Astrocyte (in vitro differentiated cells and primary cell): ENCODE measurements at regions not wholly inside any gene's neighbourhood (a gene's known extent, or its start where the extent isn't known, plus 50 kb on each side); places are given as distances from the start of the nearest gene placed in this dataset.
"Not testable (repeated sequence)": the region's sequence is repeated elsewhere in the genome, so short reads cannot be mapped to it uniquely, and the experiment has no call there.

ENCODE experiments used
- DNase-seq: peaks from one replicate; pipeline ENCODE4 v3.0.0-alpha.2; 2010; ENCODE audit warnings: low read depth
- FAIRE-seq: peaks from 2 replicates; lab custom pipeline; 2011; peaks lifted over from hg19 to GRCh38; lab: Jason Lieb, UNC
- H2AFZ ChIP-seq: 2 replicates; pipeline ENCODE4 v1.6.0; 2012; ENCODE audit warnings: low read depth, low read length, inconsistent platforms
- H3K27ac ChIP-seq: 2 replicates; pipeline ENCODE4 v1.5.1; 2011; ENCODE audit warnings: low read depth, low read length, inconsistent platforms
- H3K27me3 ChIP-seq: 2 replicates; pipeline ENCODE4 v1.6.0; 2011; ENCODE audit warnings: low read length, inconsistent platforms; ENCODE audit not compliant: insufficient read depth
- H3K36me3 ChIP-seq: 2 replicates; pipeline ENCODE4 v1.5.1; 2011; ENCODE audit warnings: low read length, inconsistent platforms; ENCODE audit not compliant: insufficient read depth
- H3K4me1 ChIP-seq: 2 replicates; pipeline ENCODE4 v1.5.1; 2011; ENCODE audit warnings: low read length, inconsistent platforms; ENCODE audit not compliant: insufficient read depth
- H3K4me2 ChIP-seq: 2 replicates; pipeline ENCODE4 v1.6.0; 2012; ENCODE audit warnings: low read length, inconsistent platforms
- H3K4me3 ChIP-seq: 2 replicates; pipeline ENCODE4 v1.5.1; 2011; ENCODE audit warnings: low read depth, mild to moderate bottlenecking, low read length, inconsistent platforms; ENCODE audit not compliant: insufficient read depth
- H3K79me2 ChIP-seq: 2 replicates; pipeline ENCODE4 v1.6.0; 2012; ENCODE audit warnings: mild to moderate bottlenecking, low read length, inconsistent platforms; ENCODE audit not compliant: insufficient read depth
- H3K9ac ChIP-seq: 2 replicates; pipeline ENCODE4 v1.6.0; 2012; ENCODE audit warnings: mild to moderate bottlenecking, low read length, inconsistent platforms
- H3K9me3 ChIP-seq: 2 replicates; pipeline ENCODE4 v1.5.1; 2012; ENCODE audit warnings: low read depth, mild to moderate bottlenecking, low read length, inconsistent platforms; ENCODE audit not compliant: insufficient read depth
- H4K20me1 ChIP-seq: 2 replicates; pipeline ENCODE4 v1.6.0; 2012; ENCODE audit warnings: low read length, inconsistent platforms; ENCODE audit not compliant: insufficient read depth
- H3K27ac Mint-ChIP-seq: one replicate; pipeline ENCODE4 v1.8.0; 2021; ENCODE audit warnings: mild to moderate bottlenecking, mixed read lengths; ENCODE audit not compliant: unreplicated experiment
- H3K27me3 Mint-ChIP-seq: one replicate; pipeline ENCODE4 v1.8.0; 2021; ENCODE audit warnings: low read depth, mixed read lengths; ENCODE audit not compliant: unreplicated experiment
- H3K36me3 Mint-ChIP-seq: one replicate; pipeline ENCODE4 v1.8.0; 2021; ENCODE audit warnings: low read depth, mixed read lengths; ENCODE audit not compliant: unreplicated experiment
- H3K4me1 Mint-ChIP-seq: one replicate; pipeline ENCODE4 v1.8.0; 2021; ENCODE audit warnings: low read depth, mixed read lengths; ENCODE audit not compliant: unreplicated experiment
- H3K4me3 Mint-ChIP-seq: one replicate; pipeline ENCODE4 v1.8.0; 2021; ENCODE audit warnings: mild to moderate bottlenecking, moderate library complexity, mixed read lengths; ENCODE audit not compliant: unreplicated experiment
- H3K9me3 Mint-ChIP-seq: one replicate; pipeline ENCODE4 v1.8.0; 2021; ENCODE audit warnings: mild to moderate bottlenecking, mixed read lengths; ENCODE audit not compliant: unreplicated experiment
- CTCF ChIP-seq: IDR thresholded peaks from 2 replicates; pipeline ENCODE4 v1.5.1; 2011; ENCODE audit warnings: low read depth, mild to moderate bottlenecking, inconsistent platforms, low read length, moderate library complexity; ENCODE audit not compliant: insufficient read depth
- EZH2 ChIP-seq: IDR thresholded peaks from 2 replicates; pipeline ENCODE4 v1.6.1; 2012; ENCODE audit warnings: mild to moderate bottlenecking, low read length, inconsistent platforms; ENCODE audit not compliant: insufficient read depth

- Histone ChIP-seq H3K9me3 (no peaks in the 10 kb centered on the region), H3K9ac (no peak overlapping the region), H3K27me3 (no peaks in the 10 kb centered on the region), H3K4me1 (no peaks in the 10 kb centered on the region), H3K36me3 (no peaks in the 10 kb centered on the region), H3K4me3 (no peak overlapping the region), H4K20me1 (no peaks in the 10 kb centered on the region), H3K4me2 (no peak overlapping the region), H2AFZ (no peak overlapping the region), H3K79me2 (no peaks in the 10 kb centered on the region), H3K27ac (no peak overlapping the region)
- H3K4me3 Mint-ChIP-seq, result no peak overlapping the region
- FAIRE-seq (no peak), DNase-seq (no peak)
- no peak for TF ChIP-seq CTCF
- TF ChIP-seq EZH2, result no peak
- H3K9me3 Mint-ChIP-seq, result peaks cover under 1% of the 10 kb centered on the region
- no peak overlapping the region for H3K27ac Mint-ChIP-seq
- H3K27me3 Mint-ChIP-seq, result no peaks in the 10 kb centered on the region
- peaks cover 7% of the 10 kb centered on the region for H3K4me1 Mint-ChIP-seq
- no peaks in the 10 kb centered on the region for H3K36me3 Mint-ChIP-seq
Measured at GRCh38 chr6:84596488-84596887, 167.9 kb downstream of the TBX18 start.

GRCh38 chr6:84588697-84589080 lies 175.7 kb downstream of the TBX18 start:
- no peaks in the 10 kb centered on the region for H3K27me3 ChIP-seq
- H3K4me3 ChIP-seq, result no peak overlapping the region
- no peaks in the 10 kb centered on the region for H3K36me3 ChIP-seq
- no peaks in the 10 kb centered on the region for H3K4me1 ChIP-seq
- no peak overlapping the region for H3K27ac ChIP-seq
- no peak overlapping the region for H3K4me3 Mint-ChIP-seq
- TF ChIP-seq CTCF, result no peak
- no peak for TF ChIP-seq EZH2
- no peaks in the 10 kb centered on the region for H3K27me3 Mint-ChIP-seq
- no peaks in the 10 kb centered on the region for H3K9me3 Mint-ChIP-seq
- no peak overlapping the region for H2AFZ ChIP-seq
- no peak overlapping the region for H3K4me2 ChIP-seq
- DNase-seq (no peak), FAIRE-seq (no peak)
- H3K27ac Mint-ChIP-seq, result no peak overlapping the region
- peaks cover 5% of the 10 kb centered on the region for H3K4me1 Mint-ChIP-seq
- no peak overlapping the region for H3K9ac ChIP-seq
- no peaks in the 10 kb centered on the region for H4K20me1 ChIP-seq
- H3K36me3 Mint-ChIP-seq, result no peaks in the 10 kb centered on the region
- no peaks in the 10 kb centered on the region for H3K79me2 ChIP-seq
- no peaks in the 10 kb centered on the region for H3K9me3 ChIP-seq

- not testable (repeated sequence) for H3K9ac ChIP-seq, H3K79me2 ChIP-seq, H3K36me3 Mint-ChIP-seq, H2AFZ ChIP-seq, H3K27me3 Mint-ChIP-seq, H3K9me3 ChIP-seq, DNase-seq, H3K4me3 ChIP-seq, H3K4me1 Mint-ChIP-seq, FAIRE-seq, H3K4me3 Mint-ChIP-seq, H3K4me1 ChIP-seq, H3K9me3 Mint-ChIP-seq, H3K27me3 ChIP-seq, H4K20me1 ChIP-seq, H3K4me2 ChIP-seq, H3K36me3 ChIP-seq, H3K27ac Mint-ChIP-seq, H3K27ac ChIP-seq
Measured at GRCh38 chr6:84587994-84588696, 176.3 kb downstream of the TBX18 start.

GRCh38 chr6:84587202-84587940 lies 177.0 kb downstream of the TBX18 start:
- not testable (repeated sequence) for H3K4me3 Mint-ChIP-seq, H3K79me2 ChIP-seq, H3K27ac Mint-ChIP-seq, H3K9me3 ChIP-seq, H3K27ac ChIP-seq, H2AFZ ChIP-seq, H3K27me3 Mint-ChIP-seq, H3K9ac ChIP-seq, H3K9me3 Mint-ChIP-seq, H3K36me3 ChIP-seq, DNase-seq, H3K4me1 ChIP-seq, H3K4me3 ChIP-seq, H3K27me3 ChIP-seq, H4K20me1 ChIP-seq, H3K4me2 ChIP-seq, FAIRE-seq, H3K36me3 Mint-ChIP-seq
- H3K4me1 Mint-ChIP-seq, result peaks cover 14% of the 10 kb centered on the region
